Activated CD4-positive, alpha-beta T cell treated with anti-CD3 and anti-CD28 coated beads for 1 hour (primary cell): ENCODE measurements at regions not wholly inside any gene's neighbourhood (a gene's known extent, or its start where the extent isn't known, plus 50 kb on each side); places are given as distances from the start of the nearest gene placed in this dataset.

Experiments
- DNase-seq: peaks from one replicate; pipeline ENCODE4 v3.0.0-alpha.2; 2020

- DNase-seq, result no peak
Observed at GRCh38 chrX:69362354-69362753, 141.8 kb upstream of the NALF2 start.

GRCh38 chrX:69361311-69361845, 142.7 kb upstream of the NALF2 start:
- DNase-seq, result no peak

- no peak for DNase-seq
Observed at GRCh38 chrX:69357317-69357716, 146.8 kb upstream of the NALF2 start.

GRCh38 chrX:69324851-69325250, 159.6 kb upstream of the PJA1 start:
- DNase-seq, result no peak

GRCh38 chrX:69323786-69324720, 158.8 kb upstream of the PJA1 start:
- DNase-seq, result no peak

- no peak for DNase-seq
Observed at GRCh38 chrX:69321789-69322188, 156.5 kb upstream of the PJA1 start.

GRCh38 chrX:69321006-69321655, 155.9 kb upstream of the PJA1 start:
- DNase-seq, result no peak

- no peak for DNase-seq
Observed at GRCh38 chrX:69320116-69320515, 154.9 kb upstream of the PJA1 start.

GRCh38 chrX:69319376-69319775, 154.1 kb upstream of the PJA1 start:
- DNase-seq, result no peak

- no peak for DNase-seq
Observed at GRCh38 chrX:69318651-69319340, 153.5 kb upstream of the PJA1 start.

- DNase-seq, result no peak
Observed at GRCh38 chrX:69317721-69318120, 152.5 kb upstream of the PJA1 start.

GRCh38 chrX:69314436-69315348, 149.4 kb upstream of the PJA1 start:
- no peak for DNase-seq

GRCh38 chrX:69313617-69314290, 148.5 kb upstream of the PJA1 start:
- no peak for DNase-seq

- no peak for DNase-seq
Observed at GRCh38 chrX:69311936-69312670, 146.8 kb upstream of the PJA1 start.

- no peak for DNase-seq
Observed at GRCh38 chrX:69309074-69309792, 144.0 kb upstream of the PJA1 start.

GRCh38 chrX:69307756-69308155, 142.5 kb upstream of the PJA1 start:
- no peak for DNase-seq

- no peak for DNase-seq
Observed at GRCh38 chrX:69307029-69307428, 141.8 kb upstream of the PJA1 start.

- DNase-seq, result no peak
Observed at GRCh38 chrX:69306063-69306404, 140.8 kb upstream of the PJA1 start.

GRCh38 chrX:69305333-69306062, 140.2 kb upstream of the PJA1 start:
- DNase-seq, result no peak

GRCh38 chrX:69303231-69303630, 138.0 kb upstream of the PJA1 start:
- no peak for DNase-seq
